GM21423 (cell line): ENCODE measurements at regions not wholly inside any gene's neighbourhood (a gene's known extent, or its start where the extent isn't known, plus 50 kb on each side); places are given as distances from the start of the nearest gene placed in this dataset.
"Not testable (repeated sequence)": the region's sequence is repeated elsewhere in the genome, so short reads cannot be mapped to it uniquely, and the experiment has no call there.

Experiments
- ATAC-seq: cut with Tn5 transposase; IDR thresholded peaks from one replicate; pipeline ENCODE4 v1.9.1; 2021; ENCODE audit warnings: mild to moderate bottlenecking, moderate library complexity; ENCODE audit not compliant: unreplicated experiment

- not testable (repeated sequence) for ATAC-seq
These were observed 210.8 kb downstream of the CCDC74A start for GRCh38 chr2:131738533-131738932.

- ATAC-seq = not testable (repeated sequence)
These were observed 211.3 kb downstream of the CCDC74A start for GRCh38 chr2:131738996-131739434.

GRCh38 chr2:131753640-131754561 lies 226.2 kb downstream of the CCDC74A start:
- no peak for ATAC-seq

DNA sequence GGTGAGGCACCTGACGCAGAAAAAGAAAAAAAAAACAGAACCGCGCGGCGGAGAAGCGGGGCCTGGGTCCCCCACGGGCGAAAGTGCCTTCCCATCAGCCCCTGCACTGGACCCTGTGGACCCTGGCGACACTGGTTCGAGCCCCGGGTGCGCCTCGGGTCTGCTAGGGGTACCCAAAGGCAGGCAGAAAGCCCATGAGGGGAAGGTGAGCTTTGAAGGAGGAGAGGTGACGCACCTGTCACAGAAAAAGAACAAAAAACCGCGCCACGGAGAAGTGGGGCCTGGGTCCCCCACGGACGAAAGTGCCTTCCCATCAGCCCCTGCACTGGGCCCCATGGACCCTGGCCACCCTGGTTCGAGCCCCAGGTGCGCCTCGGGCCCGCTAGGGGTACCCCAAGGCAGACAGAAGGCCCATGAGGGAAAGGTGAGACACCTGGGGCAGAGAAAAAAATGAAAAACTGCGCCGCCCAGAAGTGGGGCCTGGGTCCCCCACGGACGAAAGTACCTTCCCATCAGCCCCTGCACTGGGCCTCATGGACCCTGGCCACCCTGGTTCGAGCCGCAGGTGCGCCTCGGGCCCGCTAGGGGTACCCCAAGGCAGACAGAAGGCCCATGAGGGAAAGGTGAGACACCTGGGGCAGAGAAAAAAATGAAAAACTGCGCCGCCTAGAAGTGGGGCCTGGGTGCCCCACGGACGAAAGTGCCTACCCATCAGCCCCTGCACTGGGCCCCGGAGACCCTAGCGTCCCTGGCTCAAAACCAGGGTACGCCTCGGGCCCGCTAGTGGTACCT lies 227.4 kb downstream of the CCDC74A start:
- ATAC-seq = no peak

GRCh38 chr2:131756141-131756907 lies 228.6 kb downstream of the CCDC74A start:
- no peak for ATAC-seq

- not testable (repeated sequence) for ATAC-seq
These were observed 231.3 kb downstream of the CCDC74A start for GRCh38 chr2:131758941-131759340.

DNA sequence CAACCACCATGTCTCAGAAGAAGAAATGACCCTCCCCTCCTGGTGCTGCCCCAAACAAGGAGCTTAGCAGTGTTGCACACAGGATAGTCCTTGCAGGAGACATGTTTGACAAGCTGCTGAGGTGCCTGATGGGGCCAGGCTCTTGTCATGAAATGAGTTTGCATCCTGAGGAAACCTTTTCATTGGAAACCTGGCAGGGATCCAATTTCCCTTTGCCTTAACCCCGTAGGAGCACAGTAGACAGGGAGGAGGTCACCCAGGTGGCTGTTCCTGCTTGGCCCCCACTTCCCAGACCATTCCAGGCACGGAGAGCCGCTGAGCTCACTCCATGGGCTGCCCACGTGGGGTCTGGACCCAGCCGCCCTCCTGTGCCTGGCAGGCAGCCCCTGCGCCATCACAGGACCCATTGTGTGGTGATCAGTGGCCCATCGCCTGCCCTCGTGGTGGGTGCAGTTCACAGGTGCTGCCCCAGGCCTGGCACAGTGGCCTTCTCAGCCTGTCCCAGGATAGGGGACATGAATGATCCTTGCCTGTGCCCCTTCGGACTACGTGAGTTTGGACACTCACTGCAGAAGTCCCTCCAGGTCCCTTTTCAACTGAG lies 247.4 kb downstream of the CCDC74A start:
- not testable (repeated sequence) for ATAC-seq

- not testable (repeated sequence) for ATAC-seq
These were observed 248.3 kb downstream of the CCDC74A start for GRCh38 chr2:131775903-131776506.

DNA sequence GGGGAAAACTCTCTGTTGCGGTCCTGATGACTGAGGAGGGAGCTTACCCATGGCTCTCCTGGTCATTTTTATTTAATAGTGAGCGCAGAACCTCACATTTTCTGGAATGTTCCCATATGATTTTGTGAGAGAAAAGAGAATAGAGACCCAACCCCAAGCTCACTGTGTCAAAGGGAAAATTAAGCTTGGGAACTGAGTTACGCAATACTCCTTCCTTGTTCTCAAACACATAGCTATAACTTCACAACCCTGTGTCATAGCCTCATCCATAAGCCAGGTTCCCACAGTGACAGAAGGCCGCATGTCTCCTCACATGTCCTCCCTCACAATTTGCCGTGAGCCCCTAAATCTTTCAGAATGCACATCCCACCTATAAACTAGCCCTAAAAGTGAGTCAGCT lies 252.8 kb downstream of the CCDC74A start:
- not testable (repeated sequence) for ATAC-seq

- ATAC-seq = peak; percentile 6
These were observed 273.6 kb downstream of the CCDC74A start for GRCh38 chr2:131801210-131801744.

DNA sequence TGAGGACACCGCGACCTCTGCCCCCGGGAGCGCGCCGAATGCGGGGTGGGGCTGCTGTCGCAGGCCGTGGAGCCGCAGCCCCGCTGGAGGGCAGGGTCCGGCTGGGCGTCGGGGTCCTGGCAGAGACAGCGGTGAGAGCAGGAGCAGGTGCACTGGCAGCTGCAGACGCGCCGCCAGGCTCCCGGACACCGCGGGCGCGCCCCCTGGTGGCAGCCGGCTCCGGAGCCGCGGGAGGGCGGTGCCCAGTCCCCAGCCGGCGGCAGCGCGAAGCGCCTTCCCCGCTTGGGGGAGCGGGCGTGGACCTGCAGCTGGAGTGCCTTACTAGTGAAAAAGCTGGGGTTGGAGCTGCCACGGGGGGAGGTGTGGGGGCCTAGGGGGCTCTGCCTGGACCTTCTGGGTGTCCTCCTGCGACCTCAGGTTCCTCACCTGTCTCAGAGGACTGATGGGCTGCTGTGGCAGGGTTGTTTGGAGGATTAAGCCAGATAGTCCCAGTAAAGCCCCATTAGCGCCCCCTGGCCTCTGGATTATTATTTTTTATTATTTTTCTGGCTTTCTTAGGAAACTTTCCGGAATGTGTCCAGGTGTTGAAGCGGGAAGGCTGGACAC lies 274.2 kb downstream of the CCDC74A start:
- peak; percentile 99 for ATAC-seq

GRCh38 chr2:131802351-131802836 lies 274.7 kb downstream of the CCDC74A start:
- ATAC-seq = not testable (repeated sequence)

DNA sequence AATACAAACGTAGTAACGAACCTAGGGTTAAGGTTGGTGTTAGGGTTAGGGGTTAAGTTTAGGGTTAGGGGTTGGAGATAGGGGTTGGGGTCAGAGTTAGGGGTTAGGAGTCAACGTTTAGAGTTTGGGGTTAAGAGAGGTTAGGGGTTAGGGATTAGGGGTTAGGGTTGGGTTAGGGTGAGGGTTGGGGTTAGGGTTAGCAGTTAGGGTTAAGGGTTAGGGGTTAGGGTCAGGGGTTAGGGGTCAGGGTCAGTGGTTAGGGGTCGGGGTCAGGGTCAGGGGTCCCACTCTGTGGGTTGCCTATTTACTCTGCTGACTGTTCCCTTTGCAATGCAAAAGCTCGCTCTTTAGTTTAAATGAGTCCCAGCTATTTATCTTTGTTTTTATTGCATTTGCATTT lies 275.5 kb downstream of the CCDC74A start:
- not testable (repeated sequence) for ATAC-seq

DNA sequence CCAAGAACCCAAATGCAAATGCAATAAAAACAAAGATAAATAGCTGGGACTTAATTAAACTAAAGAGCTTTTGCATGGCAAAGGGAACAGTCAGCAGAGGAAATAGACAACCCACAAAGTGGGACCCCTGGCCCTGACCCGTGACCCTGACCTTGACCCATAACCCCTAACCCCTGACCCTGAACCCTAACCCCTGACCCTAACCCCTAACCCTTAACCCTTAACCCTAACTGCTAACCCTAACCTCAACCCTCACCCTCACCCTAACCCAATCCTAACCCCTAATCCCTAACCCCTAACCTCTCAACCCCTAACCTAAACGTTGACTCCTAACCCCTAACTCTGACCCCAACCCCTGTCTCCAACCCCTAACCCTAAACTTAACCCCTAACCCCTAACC lies 284.9 kb downstream of the CCDC74A start:
- ATAC-seq = not testable (repeated sequence)

DNA sequence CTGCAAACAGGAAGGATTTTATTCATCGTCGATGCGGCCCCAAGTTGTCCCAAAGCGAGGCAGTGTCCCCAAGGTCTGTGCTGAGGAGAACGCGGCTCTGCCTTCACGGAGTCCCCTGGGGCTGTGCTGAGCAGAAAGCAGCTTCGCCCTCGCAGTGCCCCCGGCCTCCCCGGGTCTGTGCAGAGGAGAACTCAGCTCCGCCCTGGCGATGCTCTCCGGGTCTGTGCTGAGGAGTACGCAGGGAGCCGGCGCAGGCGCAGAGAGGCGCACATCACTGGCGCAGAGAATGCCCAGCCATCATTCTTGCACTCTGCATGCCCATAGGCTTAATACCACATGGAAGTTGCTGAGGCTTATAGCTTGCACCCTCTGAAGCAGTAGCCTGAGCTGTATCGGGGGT lies 285.7 kb downstream of the CCDC74A start:
- ATAC-seq = not testable (repeated sequence)

GRCh38 chr2:131818267-131818973 lies 290.7 kb downstream of the CCDC74A start:
- ATAC-seq = not testable (repeated sequence)

- not testable (repeated sequence) for ATAC-seq
These were observed 294.6 kb downstream of the CCDC74A start for GRCh38 chr2:131822237-131822721.

GRCh38 chr2:131823058-131823457 lies 295.4 kb downstream of the CCDC74A start:
- not testable (repeated sequence) for ATAC-seq
